SKM-1 (cell line): ENCODE measurements at regions not wholly inside any gene's neighbourhood (a gene's known extent, or its start where the extent isn't known, plus 50 kb on each side); places are given as distances from the start of the nearest gene placed in this dataset.

ENCODE experiments used
- DNase-seq: peaks from one replicate; lab custom pipeline; 2025; ENCODE audit not compliant: unreplicated experiment; lab: John Stamatoyannopoulos, UW

DNA sequence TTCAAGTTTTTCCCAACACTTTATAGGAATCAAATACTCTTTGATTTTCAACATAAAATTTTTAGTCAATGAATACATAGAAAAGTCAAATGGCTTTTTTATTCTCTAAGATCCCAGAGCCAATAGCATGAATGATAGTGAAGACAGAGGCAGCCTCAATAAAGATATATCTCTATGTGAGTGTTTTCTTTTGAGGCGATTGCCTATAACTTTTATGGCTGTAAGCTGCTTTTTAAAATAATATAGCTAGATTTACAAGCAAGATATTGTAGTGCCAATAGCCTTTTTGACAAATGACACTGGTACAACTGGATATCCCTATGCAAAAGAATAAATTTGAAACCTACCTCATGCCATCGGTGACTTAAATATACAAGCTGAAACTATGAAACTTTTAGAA, 1705.2 kb upstream of the PCDH20 start:
- no peak for DNase-seq

DNA sequence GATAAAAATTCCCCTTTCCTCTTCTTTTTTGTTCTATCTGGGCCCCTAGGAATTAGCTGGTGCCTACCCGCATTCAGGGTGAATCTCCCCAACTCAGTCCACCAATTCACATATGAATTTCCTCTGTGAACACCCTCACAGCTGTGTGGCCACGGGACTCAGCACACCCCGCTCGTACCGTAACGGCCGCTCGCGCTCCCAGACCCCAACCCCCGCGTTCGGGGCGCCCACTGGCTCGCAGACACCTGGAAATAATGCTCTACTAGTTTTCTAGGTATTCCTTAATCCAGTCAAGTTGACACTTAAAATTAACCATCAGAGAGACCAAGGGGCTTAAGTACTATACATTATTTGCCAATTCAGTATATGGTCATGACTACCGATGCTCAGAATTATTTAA, 1702.1 kb upstream of the PCDH20 start:
- DNase-seq, result no peak

DNA sequence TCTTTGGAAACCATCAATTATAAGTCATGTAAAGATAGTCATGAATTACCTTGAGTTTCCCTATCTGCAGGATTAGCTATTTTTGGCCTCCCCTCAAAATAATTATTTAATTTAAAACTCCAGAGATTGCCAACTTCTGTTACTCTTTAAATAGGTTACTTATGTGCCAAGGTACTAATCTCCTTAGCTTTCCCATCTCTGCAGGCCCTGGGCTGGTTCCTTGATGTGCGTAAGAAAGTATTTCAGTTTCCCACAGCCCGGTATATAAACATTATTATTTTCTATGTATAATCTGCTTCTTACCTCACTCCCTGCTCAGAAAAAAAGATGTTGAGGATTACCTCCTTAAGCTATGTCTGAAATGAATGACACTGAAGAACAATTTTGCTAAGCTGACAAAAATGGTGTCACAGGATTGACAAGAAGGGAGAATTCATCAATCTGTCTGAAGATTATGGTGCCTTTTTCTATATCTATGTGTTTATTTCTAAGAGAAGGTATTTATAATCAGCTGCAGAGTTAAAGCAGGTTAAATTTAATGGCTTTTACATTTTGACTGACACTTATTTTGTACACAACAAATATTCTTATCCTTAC, 1697.2 kb upstream of the PCDH20 start:
- no peak for DNase-seq

DNA sequence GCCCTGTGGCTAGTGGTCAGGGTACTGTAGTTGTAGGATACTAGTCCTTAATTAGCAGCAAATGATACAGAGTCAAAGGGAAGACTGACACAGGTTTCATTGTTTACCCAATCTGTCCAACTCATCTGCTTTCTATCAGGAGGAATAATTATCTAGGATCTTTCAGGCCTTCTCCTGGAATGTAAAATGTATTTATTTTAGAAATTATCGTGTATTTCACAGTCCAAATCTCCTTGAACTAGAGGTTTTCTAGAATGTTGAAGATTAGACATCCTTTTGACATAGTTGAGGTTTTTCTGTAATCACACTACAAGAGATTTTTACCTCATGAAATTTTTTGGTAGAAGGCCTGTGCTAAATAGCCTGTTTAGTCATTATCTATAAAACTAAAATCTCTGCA, 1694.8 kb upstream of the PCDH20 start:
- DNase-seq, result no peak

DNA sequence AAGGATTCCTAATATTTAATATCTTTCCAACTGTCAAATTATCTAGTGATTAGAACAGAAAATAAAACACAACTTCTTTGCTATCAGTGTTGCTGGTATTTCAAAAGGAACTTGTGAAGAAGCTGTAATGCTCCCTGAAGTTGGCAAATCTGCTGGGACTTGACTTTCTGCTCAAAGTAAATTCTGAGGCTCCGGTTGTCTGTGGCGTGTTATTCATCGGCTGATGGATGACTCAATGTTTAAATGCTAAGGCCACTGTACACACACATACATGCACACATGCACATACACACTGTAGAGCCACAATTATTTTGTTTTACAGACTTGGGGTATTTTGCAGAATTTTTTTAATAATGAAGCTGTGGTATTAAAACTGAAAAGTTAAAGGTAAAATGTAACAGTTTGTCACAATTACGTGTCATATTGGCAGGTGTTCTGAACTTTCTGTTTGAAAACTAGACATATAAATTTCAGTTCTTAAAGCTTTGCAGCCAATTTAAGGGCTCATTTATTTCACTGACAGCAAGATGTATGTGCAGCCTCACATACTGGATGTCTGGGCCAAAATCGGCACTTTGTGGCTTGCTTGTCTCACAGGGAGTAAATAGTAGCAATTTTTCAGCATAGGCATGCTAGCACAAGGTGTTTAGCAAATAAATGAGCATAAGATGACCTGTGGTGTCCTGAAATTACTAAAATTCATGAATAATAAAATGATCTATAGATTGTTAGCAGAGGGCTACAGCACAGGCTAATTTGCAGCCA, 1691.7 kb upstream of the PCDH20 start:
- DNase-seq, result no peak

DNA sequence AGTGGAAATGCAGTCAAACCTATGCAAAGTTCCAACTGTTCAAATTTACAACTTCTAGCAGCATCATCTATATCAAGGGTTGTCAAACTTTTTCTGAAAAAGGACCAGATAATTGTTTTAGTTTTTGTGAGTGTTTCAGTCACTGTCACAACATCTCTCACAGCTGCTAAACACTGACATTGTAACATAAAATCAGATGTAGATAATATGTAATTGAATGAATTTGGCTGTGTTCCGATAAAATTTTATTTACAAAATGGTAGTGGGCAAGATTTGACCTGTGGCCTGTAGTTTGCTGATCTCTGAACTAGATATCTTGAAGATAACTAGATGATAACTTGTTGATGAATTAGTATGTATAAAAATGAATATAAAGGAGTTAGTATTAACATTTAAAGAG, 1679.1 kb upstream of the PCDH20 start:
- DNase-seq, result no peak

DNA sequence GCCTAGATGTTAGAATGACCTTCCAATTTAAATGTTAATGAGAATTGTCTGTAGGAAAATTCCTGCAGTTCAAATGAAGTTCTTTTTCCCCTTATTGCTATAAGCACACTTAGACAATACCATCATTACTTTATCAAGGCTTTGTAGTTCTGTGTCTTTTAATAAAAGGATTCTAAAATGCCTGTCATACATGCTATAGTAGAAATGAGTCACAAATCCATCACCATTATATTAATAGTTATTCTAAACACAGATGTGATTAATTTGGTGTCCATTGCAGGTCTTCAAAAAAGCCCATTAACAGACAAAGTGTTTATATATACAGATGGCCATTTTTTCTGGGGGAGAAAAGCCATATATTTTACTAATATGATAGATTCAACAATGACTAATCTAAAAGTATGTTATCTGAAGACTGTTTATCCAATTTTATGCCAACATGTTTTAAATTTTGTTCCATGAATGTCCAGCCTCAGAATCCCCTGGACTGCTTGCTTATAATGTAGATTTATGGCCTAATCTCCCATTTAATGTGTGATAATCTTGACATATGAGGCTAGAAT, 1678.3 kb upstream of the PCDH20 start:
- no peak for DNase-seq

DNA sequence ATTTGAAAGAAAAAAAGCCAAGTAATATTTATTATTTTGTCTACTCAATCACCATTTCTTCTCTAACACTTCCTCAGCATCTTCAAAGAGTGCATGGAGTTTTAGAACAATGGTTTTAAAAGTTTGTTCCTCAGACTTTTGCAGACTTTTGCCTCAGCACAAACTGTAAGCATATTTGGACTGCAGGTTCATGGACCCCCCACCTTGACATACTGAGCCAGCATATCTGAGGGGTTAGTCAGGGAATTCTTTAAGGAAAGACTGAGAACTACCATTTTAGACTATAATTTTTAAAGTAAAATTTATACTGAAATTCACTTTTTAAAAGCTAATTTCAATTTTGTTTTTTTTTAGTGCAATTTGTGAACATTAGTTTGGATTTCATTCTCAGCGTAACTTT, 1676.8 kb upstream of the PCDH20 start:
- DNase-seq, result no peak

DNA sequence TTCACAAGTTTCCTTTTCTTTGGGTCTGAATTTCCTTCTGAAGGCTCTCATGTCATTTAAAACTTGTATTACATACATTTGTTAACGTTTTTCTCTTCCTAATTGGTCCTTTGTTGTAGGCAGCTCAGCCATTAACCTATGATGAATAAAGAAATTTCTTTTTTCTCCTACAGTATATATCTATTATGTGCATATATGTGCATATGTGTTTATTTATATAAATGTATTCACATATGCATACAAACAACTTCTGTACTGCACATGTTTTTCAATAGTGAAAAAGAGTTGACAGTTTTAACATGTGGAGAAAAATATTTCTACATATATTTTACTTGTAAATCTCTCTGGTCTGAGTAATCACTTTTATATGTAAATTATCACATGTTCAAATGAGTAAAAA, 1674.9 kb upstream of the PCDH20 start:
- no peak for DNase-seq

DNA sequence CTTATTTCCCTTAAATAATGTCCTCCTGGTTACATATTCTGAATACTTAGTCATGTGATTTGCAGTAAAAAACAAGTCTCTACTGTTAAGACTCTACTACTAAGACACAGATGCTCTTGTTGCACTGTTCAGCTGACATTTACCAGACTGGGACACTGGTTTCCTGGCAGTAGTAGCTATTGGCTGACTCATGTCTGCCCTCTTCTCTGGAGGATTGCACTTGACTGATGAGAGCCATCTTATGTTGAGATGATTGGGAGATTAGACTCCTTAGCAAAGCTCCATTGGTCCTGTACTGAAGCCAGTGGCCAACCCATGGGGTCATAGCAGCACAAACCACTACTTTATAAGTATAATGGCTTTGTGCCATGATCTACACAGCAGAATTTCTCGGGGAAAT, 1672.6 kb upstream of the PCDH20 start:
- DNase-seq, result no peak

DNA sequence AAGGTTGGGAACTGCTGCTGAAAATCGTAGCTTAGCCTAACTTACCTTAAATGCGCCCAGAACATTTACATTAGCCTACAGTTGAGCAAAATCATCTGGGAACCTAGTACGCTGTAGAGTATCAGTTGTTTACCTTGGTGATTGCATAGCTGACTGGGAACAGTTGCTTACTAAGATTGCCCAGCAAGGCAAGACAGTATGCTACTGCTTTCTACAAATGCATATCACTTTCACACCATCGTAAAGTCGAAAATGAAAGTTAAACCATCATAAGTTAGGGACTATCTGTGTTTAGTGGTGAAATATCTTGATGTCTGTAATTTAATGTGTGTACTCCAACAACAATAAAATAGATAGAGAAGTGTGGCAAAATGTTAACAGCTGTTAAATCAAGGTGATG, 1670.6 kb upstream of the PCDH20 start:
- no peak for DNase-seq

DNA sequence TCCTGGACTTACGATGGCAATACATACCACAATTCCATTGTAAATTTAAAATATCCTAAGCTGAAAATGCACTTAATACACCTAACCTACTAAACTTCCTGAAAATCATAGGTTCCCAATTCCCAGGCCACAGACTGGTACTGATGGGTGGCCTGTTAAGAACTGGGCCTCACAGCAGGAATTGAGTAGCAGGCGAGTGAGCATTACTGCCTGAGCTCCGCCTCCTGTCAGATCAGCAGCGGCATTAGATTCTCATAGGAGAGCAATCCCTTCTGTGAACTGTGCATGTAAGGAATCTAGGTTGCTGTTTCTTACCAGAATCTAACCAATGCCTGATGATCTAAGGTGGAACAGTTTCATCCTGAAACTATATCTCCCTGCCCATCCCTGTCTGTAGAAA, 1670.2 kb upstream of the PCDH20 start:
- DNase-seq, result no peak

DNA sequence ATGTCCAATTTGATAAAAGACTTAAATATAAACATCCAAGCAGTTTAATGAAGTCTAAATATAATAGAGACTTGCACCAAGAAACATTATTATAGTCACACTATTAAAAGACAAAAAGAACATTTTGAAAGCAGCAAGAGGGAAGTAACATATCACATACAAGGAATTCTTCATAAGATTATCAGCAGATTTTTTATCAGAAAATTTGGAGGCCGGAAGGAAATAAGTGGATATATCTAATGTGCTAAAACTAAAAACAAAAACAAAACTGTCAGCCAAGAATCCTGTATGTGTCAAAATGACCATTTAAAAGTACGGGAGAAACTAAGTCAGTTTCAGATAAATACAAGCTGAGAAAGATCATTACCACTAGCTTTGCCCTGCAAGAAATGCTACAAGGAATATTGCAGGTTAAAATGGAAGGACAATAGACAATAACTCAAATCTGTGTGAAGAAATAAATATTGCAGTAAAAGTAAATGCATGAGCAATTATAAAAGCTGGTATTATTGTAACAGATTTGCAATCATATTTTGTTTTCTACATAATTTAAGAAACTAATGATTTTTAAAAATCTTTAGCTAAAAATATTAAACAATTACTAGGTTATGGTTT, 1665.9 kb upstream of the PCDH20 start:
- no peak for DNase-seq

DNA sequence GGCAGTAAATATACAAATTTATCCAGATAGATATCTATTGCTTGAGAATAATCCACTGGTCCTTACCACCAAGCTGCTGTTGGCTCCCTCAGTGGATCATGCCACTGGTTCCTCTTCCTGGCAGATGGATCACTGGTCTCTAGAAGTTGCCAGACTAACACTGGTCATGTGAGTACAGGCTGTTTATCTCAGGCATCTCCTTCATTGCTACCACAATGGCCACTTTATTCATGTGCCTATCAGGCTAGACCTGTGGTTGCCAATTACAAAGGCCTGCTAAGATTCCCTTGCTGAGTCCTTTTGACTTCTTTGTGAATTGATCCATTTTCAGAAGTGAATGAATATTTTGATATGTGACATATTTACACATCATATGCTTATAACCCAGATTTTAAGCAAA, 1659.5 kb upstream of the PCDH20 start:
- DNase-seq, result no peak

DNA sequence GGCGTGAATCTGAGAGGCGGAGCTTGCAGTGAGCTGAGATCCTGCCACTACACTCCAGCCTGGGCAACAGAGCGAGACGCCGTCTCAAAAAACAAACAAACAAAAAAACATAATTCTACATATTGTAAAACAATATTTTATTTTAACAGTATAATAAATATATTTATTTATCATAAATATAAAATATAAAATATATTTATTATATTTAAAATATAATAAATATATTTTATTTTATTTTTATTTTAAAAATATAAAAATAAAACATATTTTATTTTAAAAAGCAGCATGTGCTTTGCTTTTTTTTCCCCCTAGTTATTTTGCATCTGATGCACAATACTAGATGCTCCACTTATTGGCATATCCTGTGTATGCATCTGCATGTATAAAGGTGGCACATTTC, 1634.6 kb upstream of the PCDH20 start:
- no peak for DNase-seq

DNA sequence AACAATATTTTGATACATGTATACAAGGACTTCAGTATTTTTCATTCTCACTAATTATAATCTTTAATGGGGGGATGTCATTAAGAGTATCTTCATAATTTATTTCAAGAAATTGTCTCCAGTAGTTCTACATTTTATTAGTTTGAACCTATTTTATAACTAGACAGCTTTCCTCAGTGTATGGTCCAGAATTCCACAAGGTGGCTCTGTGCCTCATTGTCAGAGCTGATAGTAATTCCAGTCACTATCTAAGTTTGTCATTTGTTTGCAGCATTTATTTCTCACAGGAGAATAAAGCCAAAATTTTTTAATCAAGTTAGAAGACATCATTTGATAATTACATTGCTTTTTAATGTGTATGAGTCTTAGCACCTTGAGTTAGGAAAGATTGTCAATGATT, 1633.0 kb upstream of the PCDH20 start:
- no peak for DNase-seq

DNA sequence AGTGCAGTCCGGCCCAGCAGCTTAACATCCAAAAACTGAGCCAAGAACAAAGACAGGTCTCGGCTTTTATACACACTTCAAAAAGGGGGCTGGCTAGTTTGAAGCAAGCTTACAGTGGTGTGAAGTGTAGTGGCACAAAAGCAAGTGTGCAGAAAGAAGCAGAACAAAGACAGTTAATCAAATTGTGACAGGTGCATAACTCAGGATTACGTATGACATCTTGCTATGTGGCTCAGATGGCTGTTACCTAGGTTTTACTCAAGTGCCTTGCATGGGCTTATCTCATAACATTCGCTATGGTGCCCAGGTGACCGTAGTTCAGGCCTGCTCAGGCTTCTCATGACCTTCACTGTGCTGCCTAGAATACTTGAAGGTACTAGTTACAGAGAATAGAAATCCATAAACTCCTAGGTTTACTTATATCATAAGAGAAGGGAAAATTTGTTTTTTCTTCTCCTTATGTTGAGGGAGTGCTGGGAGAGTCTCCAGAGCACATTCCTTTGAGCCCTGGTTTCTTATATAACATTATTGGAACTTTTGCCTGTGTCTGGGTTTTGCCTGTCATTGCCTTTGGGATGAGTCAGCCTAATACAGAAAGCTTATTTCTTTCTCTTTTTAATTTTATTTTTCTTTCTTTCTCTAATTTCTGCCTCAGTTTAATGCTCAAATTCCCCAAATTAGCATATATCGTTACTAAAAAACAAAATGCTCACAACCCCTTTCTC, 1629.1 kb upstream of the PCDH20 start:
- no peak for DNase-seq

DNA sequence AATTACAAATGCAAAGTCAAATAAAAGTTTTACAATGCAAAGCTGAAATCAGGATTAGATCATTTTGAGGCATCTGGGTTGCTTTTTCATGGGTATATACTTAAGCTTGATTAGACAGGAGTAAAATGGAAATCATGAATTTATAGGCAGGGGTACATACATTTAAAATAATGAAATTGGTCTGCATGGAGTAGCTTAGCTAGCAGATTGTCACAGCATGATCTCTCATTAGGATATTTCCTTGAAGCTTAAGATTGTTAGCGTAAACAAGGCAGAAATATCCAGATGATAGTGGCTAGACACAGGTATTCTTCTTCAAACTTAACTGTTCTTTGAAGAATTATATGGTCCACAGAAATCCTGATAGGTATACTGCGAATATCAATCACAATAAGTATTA, 1627.0 kb upstream of the PCDH20 start:
- DNase-seq, result no peak

DNA sequence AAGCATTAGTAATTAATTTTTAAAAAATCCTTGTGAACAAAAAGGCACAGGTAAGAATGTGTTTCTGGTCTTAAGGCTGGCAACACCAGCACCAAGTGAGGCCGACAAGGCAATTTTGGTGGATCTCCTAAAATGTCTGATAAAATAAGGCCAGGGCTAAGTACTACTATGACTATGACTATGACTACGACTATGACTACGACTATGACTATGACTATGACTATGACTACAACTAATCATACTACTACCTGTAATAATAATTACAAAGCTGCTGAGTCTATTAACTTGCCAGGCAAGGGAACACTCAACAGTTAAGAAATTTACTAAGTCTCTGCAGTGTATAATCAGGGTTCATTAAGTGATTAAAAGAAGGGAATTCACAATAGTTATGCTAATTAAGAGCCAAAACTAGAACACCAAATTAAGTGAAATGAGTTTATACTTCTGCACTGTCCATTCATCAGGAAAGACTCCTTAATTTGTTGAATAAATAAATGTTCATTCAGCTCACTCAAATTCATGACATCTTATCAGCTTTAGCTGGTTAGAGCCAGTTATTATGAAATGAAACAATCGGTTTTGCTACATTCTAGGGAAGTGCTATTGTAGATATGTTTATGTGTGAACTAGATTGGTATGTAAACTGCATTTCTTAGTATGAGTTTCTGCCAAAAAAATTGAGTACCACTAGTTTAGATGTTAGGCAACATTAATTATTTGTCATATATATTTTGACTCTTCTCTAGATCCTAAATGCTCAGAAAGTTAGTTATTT, 1626.2 kb upstream of the PCDH20 start:
- DNase-seq, result no peak

DNA sequence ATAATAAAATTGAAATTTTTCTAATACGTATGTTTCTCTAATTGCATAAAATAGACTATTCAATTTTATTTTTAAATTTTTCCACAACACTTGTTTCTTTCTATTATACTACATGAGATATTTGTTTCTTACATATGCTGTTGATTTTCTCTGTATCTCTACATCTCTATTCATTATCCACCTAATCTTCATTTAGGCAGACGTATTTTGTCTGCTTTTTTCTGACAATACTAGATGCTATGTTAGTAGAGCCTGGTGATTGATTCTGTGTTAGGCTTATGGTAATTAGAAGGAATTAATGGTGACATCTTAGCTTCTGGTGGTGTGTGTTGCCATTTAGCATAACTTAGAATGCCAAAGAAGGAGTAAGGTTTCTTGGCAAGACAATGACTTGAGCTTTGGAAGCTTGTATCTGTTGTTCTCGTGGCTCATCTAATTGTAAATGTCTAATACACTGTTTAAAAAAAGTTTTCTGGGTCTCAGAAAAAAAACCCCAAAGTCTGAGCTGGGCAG, 1610.7 kb upstream of the PCDH20 start:
- no peak for DNase-seq

DNA sequence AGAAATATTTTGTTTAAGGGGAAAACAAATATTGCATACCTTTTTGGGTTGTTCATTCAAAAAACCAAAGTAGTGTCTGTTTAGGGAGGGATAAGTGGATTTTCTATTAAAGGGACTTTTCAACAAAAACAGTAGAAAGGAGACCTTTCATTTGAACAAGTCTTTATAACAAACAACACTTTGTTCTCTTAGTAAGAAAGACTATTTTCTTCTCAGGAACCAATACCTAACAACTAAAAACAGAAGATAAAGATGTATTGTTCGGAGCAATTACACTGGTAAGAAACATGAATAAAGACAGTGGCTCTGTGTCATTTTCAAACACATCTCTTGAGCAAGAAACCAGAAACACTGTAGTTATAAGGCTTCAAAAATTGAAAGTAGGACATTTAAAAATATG, 1610.1 kb upstream of the PCDH20 start:
- no peak for DNase-seq
